ENCODE measurements at regions not wholly inside any gene's neighbourhood (a gene's known extent, or its start where the extent isn't known, plus 50 kb on each side); places are given as distances from the start of the nearest gene placed in this dataset.

DNA sequence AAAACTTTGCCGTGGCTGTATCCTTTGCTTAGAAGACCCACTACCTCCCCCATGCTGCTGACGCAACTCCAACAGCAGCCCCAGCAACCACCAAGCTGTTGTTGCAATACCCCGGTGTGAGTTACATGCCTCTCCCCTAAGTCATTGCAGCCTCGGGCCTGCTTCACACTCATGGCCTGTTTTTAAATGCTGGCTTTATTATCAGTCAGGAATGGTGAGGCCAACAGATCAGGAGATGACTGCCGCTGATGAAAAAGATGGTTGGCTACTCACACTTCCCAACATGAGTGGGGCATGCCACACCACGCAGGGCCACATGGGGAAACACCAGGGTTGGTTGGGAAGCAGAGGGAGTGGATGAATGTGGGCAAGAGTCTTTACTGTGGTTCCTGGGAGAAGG, 171.5 kb upstream of the SYT13 start:
- 75 to 94% methylated on average over 5 to 6 of the region's 6 CpGs for WGBS, 2 experiments (ENCODE audit: insufficient coverage in 2 of 2)
- Histone ChIP-seq H3K36me3 (ENCODE audit: control insufficient read depth, insufficient read depth, low read length) (no peaks in the 10 kb centered on the region), H3K4me3 (ENCODE audit: extremely low read depth, insufficient read depth, low read length, poor library complexity, severe bottlenecking) (no peak overlapping the region), H3K9me3 (ENCODE audit: control insufficient read depth, low read length) (no peaks in the 10 kb centered on the region), H3K4me1 (ENCODE audit: control insufficient read depth, insufficient read depth, low read length, poor library complexity, severe bottlenecking) (no peaks in the 10 kb centered on the region), H3K27ac (ENCODE audit: low read depth, low read length, severe bottlenecking) (no peak overlapping the region)

DNA sequence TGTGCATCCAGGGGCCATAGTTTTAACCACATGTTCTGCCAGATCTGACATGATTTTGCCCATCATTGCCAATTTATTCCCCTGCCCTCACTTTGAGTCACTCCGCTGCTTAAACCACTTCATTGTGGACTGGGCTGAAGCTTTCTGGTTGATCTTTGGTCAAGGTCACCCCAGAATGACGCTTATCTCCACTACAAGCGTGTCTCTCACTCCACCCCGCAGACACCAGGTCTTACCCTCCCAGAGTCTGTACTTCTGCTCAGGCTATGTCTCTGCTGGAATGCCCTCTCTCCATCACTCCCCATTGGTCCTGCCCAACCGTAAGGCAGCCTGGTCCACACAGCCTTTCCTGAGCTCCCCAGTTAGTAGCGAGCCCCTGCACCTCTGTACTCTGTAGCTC, 170.5 kb upstream of the SYT13 start:
- H3K4me1 ChIP-seq (ENCODE audit: control insufficient read depth, insufficient read depth, low read length, poor library complexity, severe bottlenecking) = no peaks in the 10 kb centered on the region
- H3K27ac ChIP-seq (ENCODE audit: low read depth, low read length, severe bottlenecking) = no peak overlapping the region
- H3K9me3 ChIP-seq (ENCODE audit: control insufficient read depth, low read length) = no peaks in the 10 kb centered on the region
- no peak overlapping the region for H3K4me3 ChIP-seq (ENCODE audit: extremely low read depth, insufficient read depth, low read length, poor library complexity, severe bottlenecking)
- H3K36me3 ChIP-seq (ENCODE audit: control insufficient read depth, insufficient read depth, low read length) = no peaks in the 10 kb centered on the region
- WGBS, 2 experiments (ENCODE audit: insufficient coverage in 2 of 2) = 94 to 100% methylated on average over 4 to 6 of the region's 6 CpGs

DNA sequence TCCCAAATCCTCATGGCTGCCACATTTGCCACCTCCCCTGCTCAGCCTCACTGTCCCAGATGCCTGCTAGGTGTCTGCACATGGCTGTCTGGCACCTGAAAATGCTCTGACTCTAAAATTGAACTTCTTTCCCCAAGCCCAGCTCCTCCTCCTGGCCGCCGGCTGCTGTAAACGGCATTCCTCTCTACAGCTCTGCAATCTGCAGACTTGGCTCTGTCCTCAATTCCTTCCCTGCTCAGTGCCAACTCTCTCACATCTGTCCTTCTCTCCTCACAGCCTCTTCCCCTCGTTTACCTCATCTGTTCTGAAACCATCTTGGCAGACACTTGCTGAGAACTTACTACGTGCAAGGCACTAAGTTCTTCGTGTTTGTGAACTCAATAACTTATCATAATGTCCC, 169.4 kb upstream of the SYT13 start:
- 80% methylated on average over 3 to 4 of the region's 6 CpGs for WGBS, 2 experiments (ENCODE audit: insufficient coverage in 2 of 2)
- H3K36me3 ChIP-seq (ENCODE audit: control insufficient read depth, insufficient read depth, low read length) = no peaks in the 10 kb centered on the region
- H3K4me3 ChIP-seq (ENCODE audit: extremely low read depth, insufficient read depth, low read length, poor library complexity, severe bottlenecking) = no peak overlapping the region
- H3K4me1 ChIP-seq (ENCODE audit: control insufficient read depth, insufficient read depth, low read length, poor library complexity, severe bottlenecking) = no peaks in the 10 kb centered on the region
- no peak overlapping the region for H3K27ac ChIP-seq (ENCODE audit: low read depth, low read length, severe bottlenecking)
- H3K9me3 ChIP-seq (ENCODE audit: control insufficient read depth, low read length) = no peaks in the 10 kb centered on the region

DNA sequence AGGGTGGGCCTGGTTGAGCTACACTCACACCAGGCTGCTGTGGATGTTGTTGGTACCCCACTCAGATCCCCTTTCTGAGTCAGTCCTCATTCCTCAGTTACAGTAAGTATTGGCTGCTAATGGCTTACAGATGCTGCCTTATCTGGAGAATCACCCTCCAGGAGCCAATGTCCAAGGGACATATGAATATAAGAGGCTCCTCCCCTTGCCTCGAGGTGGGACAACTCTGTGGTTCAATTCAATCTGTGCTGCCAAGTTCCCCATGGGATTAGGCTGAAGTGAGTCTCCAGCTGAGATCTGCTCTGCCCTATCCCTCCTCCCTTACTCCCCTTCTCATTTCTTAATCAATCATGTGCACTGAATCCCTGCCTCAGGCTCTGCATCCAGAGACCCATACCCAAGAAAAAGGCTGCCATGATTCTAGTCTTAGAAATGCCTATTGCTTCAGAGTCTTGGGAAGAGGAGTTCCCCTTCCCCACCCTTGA, 168.8 kb upstream of the SYT13 start:
- H3K4me1 ChIP-seq (ENCODE audit: control insufficient read depth, insufficient read depth, low read length, poor library complexity, severe bottlenecking) = no peaks in the 10 kb centered on the region
- WGBS, 2 experiments (ENCODE audit: insufficient coverage in 2 of 2) = 100% methylated on average over 1 of the region's 1 CpG
- no peak overlapping the region for H3K4me3 ChIP-seq (ENCODE audit: extremely low read depth, insufficient read depth, low read length, poor library complexity, severe bottlenecking)
- no peak overlapping the region for H3K27ac ChIP-seq (ENCODE audit: low read depth, low read length, severe bottlenecking)
- H3K9me3 ChIP-seq (ENCODE audit: control insufficient read depth, low read length) = no peaks in the 10 kb centered on the region
- no peaks in the 10 kb centered on the region for H3K36me3 ChIP-seq (ENCODE audit: control insufficient read depth, insufficient read depth, low read length)

DNA sequence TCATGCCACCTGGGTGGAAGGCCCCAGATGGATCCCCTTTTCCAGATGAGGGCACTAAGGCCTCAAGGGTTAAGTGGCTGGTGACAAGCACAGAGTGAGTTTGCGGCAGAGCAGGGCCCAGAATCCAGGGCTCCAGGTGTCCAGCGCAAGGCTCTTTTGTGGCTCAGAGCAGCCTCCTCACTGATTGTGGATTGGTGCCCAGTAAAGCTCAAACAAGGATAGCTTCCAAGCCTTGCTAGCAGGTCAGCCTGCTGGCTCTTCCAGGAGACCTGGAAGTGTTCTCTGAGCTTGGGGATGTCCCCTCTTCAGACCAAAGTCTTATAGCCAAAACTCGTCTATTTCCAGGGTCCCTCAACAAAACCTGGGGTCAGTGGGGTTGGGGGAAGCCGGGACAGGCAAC, 167.6 kb upstream of the SYT13 start:
- H3K4me1 ChIP-seq (ENCODE audit: control insufficient read depth, insufficient read depth, low read length, poor library complexity, severe bottlenecking) = no peaks in the 10 kb centered on the region
- no peaks in the 10 kb centered on the region for H3K36me3 ChIP-seq (ENCODE audit: control insufficient read depth, insufficient read depth, low read length)
- no peaks in the 10 kb centered on the region for H3K9me3 ChIP-seq (ENCODE audit: control insufficient read depth, low read length)
- no peak overlapping the region for H3K27ac ChIP-seq (ENCODE audit: low read depth, low read length, severe bottlenecking)
- WGBS, 2 experiments (ENCODE audit: insufficient coverage in 2 of 2) = 63 to 65% methylated on average over 4 of the region's 4 CpGs
- H3K4me3 ChIP-seq (ENCODE audit: extremely low read depth, insufficient read depth, low read length, poor library complexity, severe bottlenecking) = no peak overlapping the region

DNA sequence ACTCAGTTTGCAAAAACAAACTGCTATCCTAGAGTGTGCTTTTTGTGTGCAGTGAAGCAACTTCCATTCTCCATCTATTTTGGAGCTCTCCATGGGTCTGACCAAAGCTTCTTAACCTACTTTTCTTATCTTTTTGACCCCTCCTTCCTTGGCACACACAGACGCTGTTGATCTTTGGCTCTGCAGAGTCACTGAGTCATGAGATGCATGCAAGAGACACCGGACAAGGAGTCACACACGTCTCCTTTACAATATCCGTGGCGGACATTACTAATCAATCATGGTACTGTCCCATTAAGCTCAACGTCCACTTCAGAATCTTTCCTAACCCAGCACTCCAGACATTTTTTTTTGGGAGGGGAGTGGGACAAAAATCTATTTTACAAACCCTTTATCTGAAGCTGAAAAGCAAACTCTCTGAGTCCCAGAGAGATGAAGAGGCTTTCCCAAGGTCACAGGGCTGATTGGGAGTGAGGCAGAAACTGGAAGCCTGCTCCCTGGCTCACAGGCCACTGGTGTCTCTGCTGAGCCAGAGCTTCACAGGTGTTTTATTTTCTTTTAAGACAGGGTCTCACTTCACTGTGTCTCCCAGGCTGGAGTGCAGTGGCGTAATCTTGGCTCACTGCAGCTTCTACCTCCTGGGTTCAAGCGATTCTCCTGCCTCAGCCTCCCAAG, 165.8 kb upstream of the SYT13 start:
- 70 to 79% methylated on average over 4 of the region's 8 CpGs for WGBS, 2 experiments (ENCODE audit: insufficient coverage in 2 of 2)
- no peaks in the 10 kb centered on the region for H3K9me3 ChIP-seq (ENCODE audit: control insufficient read depth, low read length)

DNA sequence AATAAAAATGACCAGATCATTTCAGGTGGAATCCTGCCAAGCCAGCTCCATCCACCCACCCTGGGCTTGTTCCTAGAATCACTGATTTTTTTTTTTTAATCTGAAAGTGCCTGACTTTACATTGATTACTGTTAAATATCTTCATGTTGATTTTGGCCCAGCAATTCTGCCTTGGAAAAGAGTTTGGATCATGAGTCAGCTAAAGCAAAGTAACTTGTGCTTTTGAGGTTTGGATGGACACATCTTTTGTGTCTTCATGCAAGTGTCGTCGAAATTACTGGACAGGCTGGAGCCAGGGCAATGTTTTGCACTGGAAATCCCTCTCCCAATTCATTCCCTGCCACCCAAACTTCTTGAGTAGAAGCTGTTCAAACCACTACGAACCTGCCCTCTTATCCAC, 164.0 kb upstream of the SYT13 start:
- Histone ChIP-seq H3K9me3 (ENCODE audit: control insufficient read depth, low read length) (no peaks in the 10 kb centered on the region), H3K36me3 (ENCODE audit: control insufficient read depth, insufficient read depth, low read length) (no peaks in the 10 kb centered on the region), H3K27ac (ENCODE audit: low read depth, low read length, severe bottlenecking) (no peak overlapping the region), H3K4me1 (ENCODE audit: control insufficient read depth, insufficient read depth, low read length, poor library complexity, severe bottlenecking) (no peaks in the 10 kb centered on the region), H3K4me3 (ENCODE audit: extremely low read depth, insufficient read depth, low read length, poor library complexity, severe bottlenecking) (no peak overlapping the region)
- WGBS, 2 experiments (ENCODE audit: insufficient coverage in 2 of 2) = 100% methylated on average over 2 of the region's 3 CpGs; no CpG with 5 or more reads in 1 of the 2 experiments

More for the DNA sequence above, 165.8 kb upstream of the SYT13 start:
- Histone ChIP-seq H3K36me3 (ENCODE audit: control insufficient read depth, insufficient read depth, low read length) (no peaks in the 10 kb centered on the region), H3K4me1 (ENCODE audit: control insufficient read depth, insufficient read depth, low read length, poor library complexity, severe bottlenecking) (no peaks in the 10 kb centered on the region), H3K4me3 (ENCODE audit: extremely low read depth, insufficient read depth, low read length, poor library complexity, severe bottlenecking) (no peak overlapping the region), H3K27ac (ENCODE audit: low read depth, low read length, severe bottlenecking) (no peak overlapping the region)

DNA sequence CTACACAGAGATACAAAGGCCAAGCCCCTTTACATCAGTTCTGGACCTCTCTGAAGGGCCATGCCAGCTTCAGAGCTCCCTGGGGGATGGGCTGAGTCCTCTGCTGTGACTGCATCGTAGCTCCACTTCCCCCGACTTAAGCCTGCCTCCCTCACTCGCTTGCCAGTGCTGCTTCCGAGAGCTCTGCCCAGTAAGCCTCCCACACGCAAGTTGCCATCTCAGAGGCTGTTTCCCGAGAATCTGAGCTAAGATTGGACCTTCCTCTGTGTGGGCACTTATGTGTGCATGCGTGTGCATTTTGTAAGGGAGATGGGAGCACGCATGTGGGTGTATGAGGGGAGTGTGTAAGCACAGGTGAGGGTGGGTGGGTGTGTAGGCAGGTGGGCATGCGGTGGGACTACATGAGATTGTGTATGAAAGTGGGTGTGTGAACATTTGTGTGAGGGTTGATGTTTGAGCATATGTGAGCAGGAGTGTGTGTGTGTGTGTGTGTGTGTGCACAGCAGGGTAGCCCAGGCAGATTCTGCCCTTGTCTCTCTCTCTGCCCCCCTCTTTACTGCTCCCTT, 163.0 kb upstream of the SYT13 start:
- Histone ChIP-seq H3K4me1 (ENCODE audit: control insufficient read depth, insufficient read depth, low read length, poor library complexity, severe bottlenecking) (no peaks in the 10 kb centered on the region), H3K27ac (ENCODE audit: low read depth, low read length, severe bottlenecking) (no peak overlapping the region), H3K4me3 (ENCODE audit: extremely low read depth, insufficient read depth, low read length, poor library complexity, severe bottlenecking) (no peak overlapping the region), H3K9me3 (ENCODE audit: control insufficient read depth, low read length) (no peaks in the 10 kb centered on the region), H3K36me3 (ENCODE audit: control insufficient read depth, insufficient read depth, low read length) (no peaks in the 10 kb centered on the region)
- 88 to 91% methylated on average over 7 to 9 of the region's 9 CpGs for WGBS, 2 experiments (ENCODE audit: insufficient coverage in 2 of 2)

DNA sequence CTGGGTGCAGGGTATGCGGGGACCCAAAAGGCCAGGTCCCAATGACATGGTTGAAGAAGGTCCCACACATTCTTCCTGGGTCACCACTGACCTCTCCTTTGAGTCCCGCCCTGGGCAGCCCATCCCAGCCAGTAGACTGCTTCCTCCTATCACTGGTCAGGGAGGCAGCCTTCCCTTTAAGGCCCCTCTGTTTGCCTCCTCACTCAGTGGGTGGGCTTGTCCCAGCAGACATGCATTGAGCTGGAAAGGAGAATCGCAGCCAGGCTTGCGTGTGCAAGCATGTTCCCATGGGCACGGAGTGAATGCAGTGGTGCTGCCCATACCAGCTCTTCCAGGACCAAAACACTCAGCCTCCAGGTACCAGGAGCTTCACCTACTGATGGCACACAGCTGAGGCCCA, 162.4 kb upstream of the SYT13 start:
- Histone ChIP-seq H3K4me3 (ENCODE audit: extremely low read depth, insufficient read depth, low read length, poor library complexity, severe bottlenecking) (no peak overlapping the region), H3K27ac (ENCODE audit: low read depth, low read length, severe bottlenecking) (no peak overlapping the region), H3K36me3 (ENCODE audit: control insufficient read depth, insufficient read depth, low read length) (no peaks in the 10 kb centered on the region), H3K4me1 (ENCODE audit: control insufficient read depth, insufficient read depth, low read length, poor library complexity, severe bottlenecking) (no peaks in the 10 kb centered on the region), H3K9me3 (ENCODE audit: control insufficient read depth, low read length) (no peaks in the 10 kb centered on the region)
- WGBS, 2 experiments (ENCODE audit: insufficient coverage in 2 of 2) = 84 to 87% methylated on average over 3 to 4 of the region's 5 CpGs

DNA sequence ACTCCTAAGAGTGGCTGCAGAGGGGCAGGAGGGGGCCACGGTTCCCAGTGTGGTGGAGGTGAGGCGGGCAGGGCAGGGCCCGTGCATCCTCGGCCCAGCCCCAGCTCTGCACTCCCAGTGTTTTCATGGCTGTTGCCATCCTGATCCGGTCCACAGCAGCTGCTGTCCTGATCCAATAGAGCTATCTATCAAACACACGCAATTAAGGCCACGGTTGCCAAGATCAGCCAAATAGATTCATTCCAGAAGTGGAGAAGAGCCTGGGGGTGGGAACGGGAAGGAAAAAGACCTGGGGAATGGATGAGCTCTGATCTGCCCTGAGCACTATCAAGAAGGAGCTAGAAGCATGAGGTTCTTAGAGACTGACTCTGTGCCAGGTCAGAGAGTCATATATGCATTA, 160.9 kb upstream of the SYT13 start:
- no peak overlapping the region for H3K27ac ChIP-seq (ENCODE audit: low read depth, low read length, severe bottlenecking)
- no peaks in the 10 kb centered on the region for H3K36me3 ChIP-seq (ENCODE audit: control insufficient read depth, insufficient read depth, low read length)
- no peaks in the 10 kb centered on the region for H3K4me1 ChIP-seq (ENCODE audit: control insufficient read depth, insufficient read depth, low read length, poor library complexity, severe bottlenecking)
- 85 to 91% methylated on average over 4 to 7 of the region's 8 CpGs for WGBS, 2 experiments (ENCODE audit: insufficient coverage in 2 of 2)
- no peaks in the 10 kb centered on the region for H3K9me3 ChIP-seq (ENCODE audit: control insufficient read depth, low read length)
- H3K4me3 ChIP-seq (ENCODE audit: extremely low read depth, insufficient read depth, low read length, poor library complexity, severe bottlenecking) = no peak overlapping the region

DNA sequence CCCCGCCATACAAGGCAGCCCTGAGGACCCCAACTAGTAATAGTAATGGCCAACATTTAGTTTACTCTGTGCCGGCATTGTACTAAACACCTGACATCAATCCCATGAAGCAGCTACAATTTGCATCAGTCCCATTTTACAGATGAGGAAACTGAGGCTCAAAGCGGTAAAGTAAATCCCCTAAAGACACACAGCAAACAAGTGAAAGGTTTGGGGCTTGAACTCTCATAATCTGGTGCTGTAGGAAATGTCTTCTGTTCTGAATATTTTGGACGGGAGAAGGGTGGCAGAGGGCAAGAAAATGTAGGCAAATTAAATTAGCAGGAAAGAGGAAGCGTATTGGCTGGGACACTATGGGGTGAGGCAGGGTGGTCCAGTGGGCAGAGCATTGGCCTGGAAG, 160.3 kb upstream of the SYT13 start:
- H3K4me1 ChIP-seq (ENCODE audit: control insufficient read depth, insufficient read depth, low read length, poor library complexity, severe bottlenecking) = no peaks in the 10 kb centered on the region
- WGBS, 2 experiments (ENCODE audit: insufficient coverage in 2 of 2) = 86 to 92% methylated on average over 4 of the region's 5 CpGs
- no peak overlapping the region for H3K4me3 ChIP-seq (ENCODE audit: extremely low read depth, insufficient read depth, low read length, poor library complexity, severe bottlenecking)

More for the DNA sequence above, 160.3 kb upstream of the SYT13 start:
- H3K36me3 ChIP-seq (ENCODE audit: control insufficient read depth, insufficient read depth, low read length) = no peaks in the 10 kb centered on the region
- H3K27ac ChIP-seq (ENCODE audit: low read depth, low read length, severe bottlenecking) = no peak overlapping the region
- no peaks in the 10 kb centered on the region for H3K9me3 ChIP-seq (ENCODE audit: control insufficient read depth, low read length)
